Astrocyte (in vitro differentiated cells and primary cell): ENCODE measurements at regions not wholly inside any gene's neighbourhood (a gene's known extent, or its start where the extent isn't known, plus 50 kb on each side); places are given as distances from the start of the nearest gene placed in this dataset.

Experiments used
- DNase-seq: peaks from one replicate; pipeline ENCODE4 v3.0.0-alpha.2; 2010; ENCODE audit warnings: low read depth
- FAIRE-seq: peaks from 2 replicates; lab custom pipeline; 2011; peaks lifted over from hg19 to GRCh38; lab: Jason Lieb, UNC
- H2AFZ ChIP-seq: 2 replicates; pipeline ENCODE4 v1.6.0; 2012; ENCODE audit warnings: low read depth, low read length, inconsistent platforms
- H3K27ac ChIP-seq: 2 replicates; pipeline ENCODE4 v1.5.1; 2011; ENCODE audit warnings: low read depth, low read length, inconsistent platforms
- H3K27me3 ChIP-seq: 2 replicates; pipeline ENCODE4 v1.6.0; 2011; ENCODE audit warnings: low read length, inconsistent platforms; ENCODE audit not compliant: insufficient read depth
- H3K36me3 ChIP-seq: 2 replicates; pipeline ENCODE4 v1.5.1; 2011; ENCODE audit warnings: low read length, inconsistent platforms; ENCODE audit not compliant: insufficient read depth
- H3K4me1 ChIP-seq: 2 replicates; pipeline ENCODE4 v1.5.1; 2011; ENCODE audit warnings: low read length, inconsistent platforms; ENCODE audit not compliant: insufficient read depth
- H3K4me2 ChIP-seq: 2 replicates; pipeline ENCODE4 v1.6.0; 2012; ENCODE audit warnings: low read length, inconsistent platforms
- H3K4me3 ChIP-seq: 2 replicates; pipeline ENCODE4 v1.5.1; 2011; ENCODE audit warnings: low read depth, mild to moderate bottlenecking, low read length, inconsistent platforms; ENCODE audit not compliant: insufficient read depth
- H3K79me2 ChIP-seq: 2 replicates; pipeline ENCODE4 v1.6.0; 2012; ENCODE audit warnings: mild to moderate bottlenecking, low read length, inconsistent platforms; ENCODE audit not compliant: insufficient read depth
- H3K9ac ChIP-seq: 2 replicates; pipeline ENCODE4 v1.6.0; 2012; ENCODE audit warnings: mild to moderate bottlenecking, low read length, inconsistent platforms
- H3K9me3 ChIP-seq: 2 replicates; pipeline ENCODE4 v1.5.1; 2012; ENCODE audit warnings: low read depth, mild to moderate bottlenecking, low read length, inconsistent platforms; ENCODE audit not compliant: insufficient read depth
- H4K20me1 ChIP-seq: 2 replicates; pipeline ENCODE4 v1.6.0; 2012; ENCODE audit warnings: low read length, inconsistent platforms; ENCODE audit not compliant: insufficient read depth
- H3K27ac Mint-ChIP-seq: one replicate; pipeline ENCODE4 v1.8.0; 2021; ENCODE audit warnings: mild to moderate bottlenecking, mixed read lengths; ENCODE audit not compliant: unreplicated experiment
- H3K27me3 Mint-ChIP-seq: one replicate; pipeline ENCODE4 v1.8.0; 2021; ENCODE audit warnings: low read depth, mixed read lengths; ENCODE audit not compliant: unreplicated experiment
- H3K36me3 Mint-ChIP-seq: one replicate; pipeline ENCODE4 v1.8.0; 2021; ENCODE audit warnings: low read depth, mixed read lengths; ENCODE audit not compliant: unreplicated experiment
- H3K4me1 Mint-ChIP-seq: one replicate; pipeline ENCODE4 v1.8.0; 2021; ENCODE audit warnings: low read depth, mixed read lengths; ENCODE audit not compliant: unreplicated experiment
- H3K4me3 Mint-ChIP-seq: one replicate; pipeline ENCODE4 v1.8.0; 2021; ENCODE audit warnings: mild to moderate bottlenecking, moderate library complexity, mixed read lengths; ENCODE audit not compliant: unreplicated experiment
- H3K9me3 Mint-ChIP-seq: one replicate; pipeline ENCODE4 v1.8.0; 2021; ENCODE audit warnings: mild to moderate bottlenecking, mixed read lengths; ENCODE audit not compliant: unreplicated experiment
- CTCF ChIP-seq: IDR thresholded peaks from 2 replicates; pipeline ENCODE4 v1.5.1; 2011; ENCODE audit warnings: low read depth, mild to moderate bottlenecking, inconsistent platforms, low read length, moderate library complexity; ENCODE audit not compliant: insufficient read depth
- EZH2 ChIP-seq: IDR thresholded peaks from 2 replicates; pipeline ENCODE4 v1.6.1; 2012; ENCODE audit warnings: mild to moderate bottlenecking, low read length, inconsistent platforms; ENCODE audit not compliant: insufficient read depth

GRCh38 chr13:88235441-88235840 lies 564.3 kb downstream of the SLITRK5 start:
- TF ChIP-seq EZH2, result no peak
- no peak for TF ChIP-seq CTCF
- H3K36me3 ChIP-seq, result no peaks in the 10 kb centered on the region
- FAIRE-seq, result no peak

DNA sequence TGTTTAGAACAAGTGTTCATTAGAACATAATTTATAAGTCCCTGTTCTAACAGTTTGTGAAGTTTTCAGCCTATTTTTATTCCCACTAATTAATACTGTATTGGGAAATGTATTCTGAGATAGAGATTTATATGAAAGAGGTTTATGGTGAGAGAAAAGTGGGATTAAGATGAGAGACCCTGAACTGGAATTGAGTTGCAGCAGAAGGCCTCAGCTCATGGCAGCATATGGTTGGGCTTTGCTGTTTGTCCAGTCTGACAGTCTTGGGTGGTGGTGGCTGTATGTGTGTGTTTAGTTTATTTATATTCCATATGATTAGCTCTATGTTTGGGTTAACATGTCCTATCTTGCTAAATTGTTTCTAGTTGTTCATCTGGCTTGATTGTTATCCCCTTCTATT lies 575.1 kb downstream of the SLITRK5 start:
- Mint-ChIP-seq H3K36me3 (no peaks in the 10 kb centered on the region), H3K27me3 (no peaks in the 10 kb centered on the region), H3K9me3 (no peaks in the 10 kb centered on the region)

More at GRCh38 chr13:88235441-88235840, 564.3 kb downstream of the SLITRK5 start:
- no peak for DNase-seq
- H2AFZ ChIP-seq, result no peak overlapping the region
- Mint-ChIP-seq H3K36me3 (no peaks in the 10 kb centered on the region), H3K27ac (no peak overlapping the region), H3K27me3 (no peaks in the 10 kb centered on the region), H3K9me3 (no peaks in the 10 kb centered on the region), H3K4me3 (no peak overlapping the region), H3K4me1 (no peaks in the 10 kb centered on the region)
- H3K4me3 ChIP-seq, result no peak overlapping the region
- peaks cover 3% of the 10 kb centered on the region for H3K9me3 ChIP-seq
- H4K20me1 ChIP-seq, result no peaks in the 10 kb centered on the region
- H3K4me1 ChIP-seq, result no peaks in the 10 kb centered on the region
- no peak overlapping the region for H3K9ac ChIP-seq
- no peaks in the 10 kb centered on the region for H3K27me3 ChIP-seq
- H3K79me2 ChIP-seq, result no peaks in the 10 kb centered on the region
- H3K4me2 ChIP-seq, result no peak overlapping the region
- H3K27ac ChIP-seq, result no peak overlapping the region

More for the DNA sequence above, 575.1 kb downstream of the SLITRK5 start:
- Histone ChIP-seq H3K79me2 (no peaks in the 10 kb centered on the region), H3K9ac (no peak overlapping the region), H3K4me3 (no peak overlapping the region), H2AFZ (no peak overlapping the region), H3K36me3 (no peaks in the 10 kb centered on the region), H4K20me1 (no peaks in the 10 kb centered on the region), H3K27me3 (no peaks in the 10 kb centered on the region), H3K4me2 (no peak overlapping the region), H3K4me1 (no peaks in the 10 kb centered on the region), H3K9me3 (no peaks in the 10 kb centered on the region), H3K27ac (no peak overlapping the region)
- TF ChIP-seq CTCF (no peak), EZH2 (no peak)
- Mint-ChIP-seq H3K27ac (no peak overlapping the region), H3K4me1 (no peaks in the 10 kb centered on the region), H3K4me3 (no peak overlapping the region)
- no peak for FAIRE-seq
- DNase-seq, result no peak
